NCI-H226 (cell line): ENCODE measurements at regions not wholly inside any gene's neighbourhood (a gene's known extent, or its start where the extent isn't known, plus 50 kb on each side); places are given as distances from the start of the nearest gene placed in this dataset.

Experiments used
- DNase-seq: peaks from one replicate; pipeline ENCODE4 v3.0.0-alpha.2; 2015

- DNase-seq = no peak
These were observed 245.4 kb downstream of the BUD13 start for GRCh38 chr11:116527180-116527991.

GRCh38 chr11:116525961-116526495 lies 246.8 kb downstream of the BUD13 start:
- DNase-seq = no peak

GRCh38 chr11:116519499-116519898 lies 253.3 kb downstream of the BUD13 start:
- no peak for DNase-seq

- DNase-seq = no peak
These were observed 254.6 kb downstream of the BUD13 start for GRCh38 chr11:116518141-116518540.

GRCh38 chr11:116517584-116517983 lies 255.2 kb downstream of the BUD13 start:
- DNase-seq = no peak

- no peak for DNase-seq
These were observed 255.7 kb downstream of the BUD13 start for GRCh38 chr11:116517077-116517476.

GRCh38 chr11:116515664-116516184 lies 257.1 kb downstream of the BUD13 start:
- no peak for DNase-seq

- DNase-seq = peak; percentile 35
These were observed 258.9 kb downstream of the BUD13 start for GRCh38 chr11:116513894-116514293.

GRCh38 chr11:116513278-116513823 lies 259.4 kb downstream of the BUD13 start:
- no peak for DNase-seq

GRCh38 chr11:116512841-116513240 lies 259.9 kb downstream of the BUD13 start:
- no peak for DNase-seq

GRCh38 chr11:116511684-116512083 lies 261.1 kb downstream of the BUD13 start:
- no peak for DNase-seq

GRCh38 chr11:116510886-116511650 lies 261.7 kb downstream of the BUD13 start:
- DNase-seq = no peak

- no peak for DNase-seq
These were observed 262.6 kb downstream of the BUD13 start for GRCh38 chr11:116510166-116510565.

GRCh38 chr11:116509551-116509950 lies 263.2 kb downstream of the BUD13 start:
- DNase-seq = no peak

GRCh38 chr11:116507849-116508695 lies 264.7 kb downstream of the BUD13 start:
- DNase-seq = no peak

- no peak for DNase-seq
These were observed 265.8 kb downstream of the BUD13 start for GRCh38 chr11:116507016-116507415.

- no peak for DNase-seq
These were observed 266.4 kb downstream of the BUD13 start for GRCh38 chr11:116506263-116506825.

GRCh38 chr11:116505298-116506262 lies 267.2 kb downstream of the BUD13 start:
- no peak for DNase-seq

- DNase-seq = no peak
These were observed 268.1 kb downstream of the BUD13 start for GRCh38 chr11:116504541-116505297.
